ENCODE measurements at regions not wholly inside any gene's neighbourhood (a gene's known extent, or its start where the extent isn't known, plus 50 kb on each side); places are given as distances from the start of the nearest gene placed in this dataset.
A peak's percentile ranks its signal among the peaks of the same experiment; 100 is the strongest.
"Not testable (repeated sequence)": the region's sequence is repeated elsewhere in the genome, so short reads cannot be mapped to it uniquely, and the experiment has no call there.

DNA sequence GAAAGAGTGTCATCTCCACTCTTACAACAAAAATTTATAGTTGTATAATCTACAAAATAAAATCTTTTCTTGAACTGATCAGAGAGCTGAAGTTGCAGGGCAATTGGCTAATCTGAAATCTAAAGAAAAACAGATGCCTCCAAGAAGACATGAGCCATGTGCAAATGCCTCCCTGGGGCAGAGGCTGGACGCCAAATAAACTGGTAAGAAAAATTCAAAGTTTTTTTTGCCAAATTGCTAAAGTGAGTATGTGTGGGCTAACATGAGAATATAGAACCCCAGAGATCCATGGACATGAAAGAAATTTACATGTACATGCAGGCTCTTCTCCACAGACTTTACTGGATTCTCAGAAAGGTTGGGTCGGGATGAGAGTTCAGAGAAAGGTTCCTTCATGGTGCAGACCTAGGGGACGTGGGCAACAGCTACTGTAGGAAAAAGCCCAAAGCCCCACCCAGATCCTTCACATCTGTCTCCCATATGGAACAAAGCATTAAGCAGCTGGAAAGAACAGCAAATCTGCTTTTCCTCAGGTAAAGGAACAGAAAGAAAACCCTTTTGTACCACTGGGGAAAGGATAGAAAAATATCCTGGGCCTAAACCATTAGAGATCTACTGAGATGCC, 90.5 kb upstream of the SIRPG start:
- DNase-seq = no peak

GRCh38 chr20:1742049-1742434, 84.5 kb upstream of the SIRPG start:
- DNase-seq = not testable (repeated sequence)

GRCh38 chr20:1741309-1742048, 83.9 kb upstream of the SIRPG start:
- DNase-seq = peak; percentile 90

- no peak for DNase-seq
These were observed 79.6 kb upstream of the SIRPG start for GRCh38 chr20:1737134-1737533.

DNA sequence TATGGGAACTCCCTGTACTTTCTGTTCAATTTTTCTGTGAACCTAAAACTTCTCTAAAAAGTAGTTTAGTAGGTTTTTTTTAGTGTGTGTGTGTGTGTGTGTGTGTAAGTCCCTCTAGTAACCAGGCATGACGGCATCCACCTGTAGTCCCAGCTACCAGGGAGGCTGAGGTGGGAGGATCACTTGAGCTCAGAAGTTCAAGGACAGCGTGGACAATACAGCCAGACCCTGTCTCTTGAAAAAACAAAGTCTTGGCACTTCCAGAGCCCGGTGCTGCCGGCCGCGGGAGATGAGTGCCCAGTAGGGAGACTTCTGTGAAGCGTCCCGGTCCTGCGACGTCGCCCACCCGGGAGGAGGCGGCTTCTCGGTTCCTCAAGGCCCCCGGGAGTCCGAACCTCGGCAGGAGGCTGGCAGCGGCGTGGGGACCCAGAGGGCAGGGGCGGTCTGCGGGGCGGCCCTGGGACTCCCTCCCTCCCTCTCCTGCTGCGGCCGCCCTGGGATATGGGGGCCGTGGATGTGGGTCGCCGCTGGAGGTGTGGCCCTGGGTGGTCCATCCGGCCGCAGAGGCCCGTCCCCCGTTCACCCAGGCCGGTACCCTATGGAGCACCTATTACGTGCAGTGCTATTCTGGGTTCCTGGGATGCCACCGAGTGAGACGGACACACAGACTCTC, 78.0 kb upstream of the SIRPG start:
- no peak for DNase-seq

- peak; percentile 29 to 42 for DNase-seq
These were observed 76.8 kb upstream of the SIRPG start for GRCh38 chr20:1734269-1734858.

DNA sequence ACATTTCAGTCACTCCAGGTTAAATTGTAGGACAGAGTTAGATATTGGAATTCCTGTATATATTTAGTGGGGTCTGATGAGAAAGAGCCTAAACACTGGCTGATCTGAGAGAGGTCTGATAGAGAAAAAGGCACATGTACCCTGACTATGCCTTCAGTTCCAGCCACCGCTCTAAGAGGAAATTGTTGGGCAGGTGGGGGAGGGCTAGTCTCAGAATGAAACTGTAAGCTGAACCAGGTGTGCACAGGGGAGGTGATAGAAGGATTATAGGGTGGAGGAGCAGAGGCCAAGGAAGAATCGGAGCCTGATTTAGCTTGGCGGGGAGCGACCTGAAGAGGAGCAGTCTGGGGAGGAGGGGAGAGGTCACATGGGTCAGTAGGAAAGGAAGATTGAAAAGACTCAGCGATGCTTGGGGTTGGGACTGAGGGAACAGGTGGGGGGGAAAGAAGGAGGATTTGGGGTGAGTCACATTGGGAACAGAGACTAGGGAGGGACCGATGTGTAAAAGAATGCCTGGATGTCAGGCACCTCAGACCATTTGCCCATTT, 74.3 kb upstream of the SIRPG start:
- DNase-seq = not testable (repeated sequence)

DNA sequence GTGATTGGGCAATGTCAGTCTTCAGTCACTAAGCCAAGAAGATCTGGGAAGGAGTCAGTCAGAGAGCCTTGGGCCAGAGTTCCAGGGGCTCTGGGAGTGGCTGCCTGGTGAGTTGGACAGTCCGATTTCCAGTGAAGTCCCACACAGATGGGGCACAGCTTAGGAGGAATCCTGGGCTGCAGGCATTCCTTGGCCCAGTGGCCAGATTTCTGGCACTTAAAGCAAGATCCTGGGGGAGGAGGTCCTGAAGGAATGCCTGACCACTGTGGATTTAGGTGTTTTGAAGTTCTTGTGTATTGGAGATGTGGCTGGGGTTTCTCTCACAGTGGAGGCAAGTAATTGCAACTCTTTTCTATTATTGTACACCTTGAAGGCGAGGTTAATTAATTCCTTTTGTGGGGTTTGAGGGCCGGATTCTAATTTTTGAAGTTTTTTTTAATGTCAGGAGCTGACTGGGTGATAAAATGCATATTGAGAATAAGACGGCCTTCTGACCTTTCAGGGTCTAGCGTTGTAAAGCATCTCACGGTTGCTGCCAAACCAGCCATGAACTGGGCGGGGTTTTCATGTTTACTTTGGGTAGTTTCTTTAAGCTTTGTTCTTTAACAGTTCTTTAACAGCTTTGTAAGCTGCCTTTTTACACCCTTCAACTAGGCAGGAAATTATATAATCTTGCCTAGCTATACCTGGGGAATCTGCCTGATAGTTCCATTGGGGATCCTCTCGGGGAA, 73.6 kb upstream of the SIRPG start:
- not testable (repeated sequence) for DNase-seq

DNA sequence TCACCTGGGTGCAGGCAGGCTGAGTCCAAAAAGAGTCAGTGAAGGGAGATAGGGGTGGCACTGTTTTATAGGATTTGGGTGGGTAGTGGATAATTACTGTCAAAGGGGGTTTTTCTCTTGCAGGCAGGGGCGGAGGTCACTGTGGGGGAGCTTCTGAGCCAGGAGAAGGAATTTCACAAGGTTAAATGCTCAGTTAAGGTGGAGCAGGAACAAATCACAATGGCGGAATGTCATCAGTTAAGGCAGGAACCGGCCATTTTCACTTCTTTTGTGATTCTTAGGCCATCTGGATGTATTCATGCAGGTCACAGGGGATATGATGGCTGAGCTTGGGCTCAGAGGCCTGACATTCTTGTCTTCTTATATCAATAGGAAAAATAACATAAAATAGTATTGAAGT, 69.7 kb upstream of the SIRPG start:
- DNase-seq = not testable (repeated sequence)

DNA sequence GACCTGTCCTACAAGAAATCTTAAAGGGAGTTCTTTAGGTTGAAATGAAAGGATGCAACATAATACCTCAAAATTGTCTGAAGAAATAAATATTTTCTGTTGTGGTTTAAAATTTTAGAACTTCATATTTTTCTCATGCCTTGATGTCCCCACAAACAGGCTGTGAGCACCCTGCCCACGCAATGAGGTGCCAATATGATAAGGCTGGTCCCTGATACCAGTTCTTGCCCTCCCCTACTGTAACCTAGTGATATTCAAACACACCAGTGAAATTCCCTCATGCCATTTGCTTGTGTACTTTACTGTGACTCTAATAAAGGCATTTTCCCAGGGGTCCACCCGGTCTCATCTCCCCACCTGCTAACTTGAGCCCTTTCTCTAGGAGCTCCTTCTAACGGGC, 67.3 kb upstream of the SIRPG start:
- DNase-seq = no peak

DNA sequence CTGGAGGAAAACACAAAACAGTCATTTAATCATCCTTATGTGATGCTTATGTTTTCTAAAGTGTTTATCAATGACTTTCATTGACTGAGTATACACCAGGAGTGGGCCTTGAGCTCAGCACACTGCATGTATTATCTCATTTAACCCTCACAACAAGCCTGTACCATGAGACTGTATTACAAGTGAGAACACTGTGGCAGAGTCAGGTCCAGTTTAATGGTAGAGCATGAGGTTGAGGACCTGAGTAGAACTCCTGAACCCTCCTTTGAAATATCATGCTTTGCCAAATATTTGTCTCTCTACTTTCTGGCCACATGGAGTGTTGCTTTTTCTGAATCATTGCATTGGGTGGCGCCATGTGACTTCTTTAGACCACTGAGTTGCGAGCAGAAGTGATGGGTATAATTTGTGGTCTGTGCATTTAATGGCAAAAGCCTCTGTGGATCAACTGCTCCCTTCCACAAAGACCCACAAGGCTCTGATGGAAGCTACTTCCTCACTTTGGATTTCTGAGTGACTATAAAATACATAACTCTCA, 65.0 kb upstream of the SIRPG start:
- no peak for DNase-seq

GRCh38 chr20:1721687-1722512, 64.3 kb upstream of the SIRPG start:
- no peak for DNase-seq

DNA sequence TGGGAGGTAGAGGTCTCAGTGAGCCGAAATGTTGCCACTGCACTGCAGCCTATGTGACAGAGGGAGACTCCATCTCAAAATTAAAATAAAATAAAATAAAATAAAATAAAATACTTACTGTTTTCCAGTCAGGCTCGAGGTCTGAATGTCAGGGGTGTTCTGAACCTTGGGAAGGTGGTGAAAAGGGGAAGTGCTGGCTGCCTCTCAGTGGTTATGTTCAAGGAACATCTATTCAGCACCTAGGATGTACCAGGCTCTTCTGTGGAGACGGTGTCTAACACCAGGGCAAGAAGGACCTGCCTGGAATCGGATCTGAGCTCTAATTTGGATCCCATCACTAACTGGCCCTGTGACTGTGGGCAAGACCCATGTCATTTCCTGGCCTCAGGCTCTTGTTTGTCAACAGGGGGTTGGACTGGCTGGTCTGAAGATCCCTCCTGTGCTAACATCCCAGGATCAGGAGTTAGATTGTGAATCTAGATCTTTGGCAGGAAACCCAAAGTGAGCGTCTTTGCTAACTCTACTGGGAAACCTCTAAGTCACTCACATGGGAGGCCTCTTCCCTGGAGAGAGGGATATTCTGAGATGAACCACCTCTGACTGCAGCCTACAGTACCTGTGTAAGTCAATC, 63.4 kb upstream of the SIRPG start:
- no peak for DNase-seq

GRCh38 chr20:1720226-1720625, 62.6 kb upstream of the SIRPG start:
- no peak for DNase-seq

- DNase-seq = no peak
These were observed 61.2 kb upstream of the SIRPG start for GRCh38 chr20:1718604-1719384.

GRCh38 chr20:1712634-1713624, 55.4 kb upstream of the SIRPG start:
- no peak for DNase-seq

DNA sequence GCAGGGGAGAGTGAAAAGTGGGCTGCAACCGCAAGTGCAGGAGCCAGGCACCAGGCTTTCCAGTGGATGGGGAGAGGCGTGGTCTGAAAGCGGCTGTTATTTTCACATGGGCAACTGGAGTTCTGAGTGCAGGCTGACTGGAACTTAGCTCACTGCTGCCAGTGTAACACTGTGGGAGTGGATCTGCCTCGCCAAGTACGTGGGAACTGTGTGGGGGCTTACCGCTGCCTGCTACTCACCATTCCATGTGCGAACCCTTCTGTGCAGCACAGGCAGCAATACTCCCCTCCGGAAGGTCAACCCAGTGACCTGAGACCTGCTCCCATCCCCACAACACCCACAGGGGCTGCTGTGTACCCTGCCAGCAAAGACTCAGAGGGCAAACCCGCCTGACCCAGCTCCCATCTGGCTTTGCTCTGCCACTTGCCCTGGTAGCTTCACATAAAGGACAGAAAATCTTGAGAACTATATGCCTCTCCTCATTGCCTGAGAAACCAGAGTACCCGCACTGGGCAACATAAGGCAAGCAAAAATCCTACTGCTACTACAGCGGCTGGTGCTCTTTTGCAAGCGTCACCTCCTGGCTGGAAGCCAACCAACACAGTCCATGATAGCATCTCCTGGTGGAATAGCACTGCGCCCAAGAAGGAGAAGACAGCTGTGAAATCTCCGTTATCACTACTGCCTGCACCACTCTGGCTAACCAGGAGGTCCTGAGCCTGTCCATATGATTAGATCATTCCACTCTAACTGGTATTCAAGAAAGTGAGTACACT, 54.4 kb upstream of the SIRPG start:
- DNase-seq = no peak

- no peak for DNase-seq
These were observed 53.7 kb upstream of the SIRPG start for GRCh38 chr20:1711266-1711665.

Data from AML-193 (cell line).